Stomach (tissue), 4 donors: ENCODE measurements at regions not wholly inside any gene's neighbourhood (a gene's known extent, or its start where the extent isn't known, plus 50 kb on each side); places are given as distances from the start of the nearest gene placed in this dataset.

Experiments
- CTCF ChIP-seq, 7 experiments: fragments of 450-650 bp in 4 of 7; fragments of 200-600 bp in 3 of 7; sonication (generic) in 3 of 7; IDR thresholded peaks; one replicate each; pipeline ENCODE4 v1.5.1; 2016 to 2019; ENCODE audit warnings: antibody characterized with exemption in 7 of 7, control low read depth in 2 of 7, mild to moderate bottlenecking in 1 of 7
- POLR2A ChIP-seq, 4 donors: fragments of 450-650 bp; IDR thresholded peaks; one replicate each; pipeline ENCODE4 v1.6.1; 2016; ENCODE audit warnings: antibody characterized with exemption in 4 of 4, control low read depth in 2 of 4, mild to moderate bottlenecking in 1 of 4, moderate library complexity in 1 of 4
- POLR2AphosphoS5 ChIP-seq, 3 donors: sonication (generic); formaldehyde crosslinking; IDR thresholded peaks; one replicate each; pipeline ENCODE4 v1.6.1; 2016; ENCODE audit warnings: antibody characterized with exemption in 3 of 3

- TF ChIP-seq CTCF (IDR thresholded peaks at IDR 0.05), result no peak
- no peak for TF ChIP-seq POLR2A (IDR thresholded peaks at IDR 0.05)
- no peak for TF ChIP-seq POLR2AphosphoS5 (IDR thresholded peaks at IDR 0.05)
Observed at GRCh38 chr12:94046626-94047410, 101.6 kb upstream of the PLXNC1 start.
